K562 (cell line): ENCODE measurements at regions not wholly inside any gene's neighbourhood (a gene's known extent, or its start where the extent isn't known, plus 50 kb on each side); places are given as distances from the start of the nearest gene placed in this dataset.

Source experiments
- ATAC-seq: fragments of 200-7000 bp; cut with Tn5 transposase; 3 replicates; pipeline ENCODE4 v1.9.1; 2020; ENCODE audit warnings: moderate library complexity
- BruUV-seq: library from RNA; stranded (reverse); fragments of 400-500 nt; replicated peaks from 2 replicates; lab custom pipeline; 2021; lab: Mats Ljungman, UMichigan
- CTCF ChIA-PET: fragments of 300-600 bp; formaldehyde crosslinking; extraction: SDS; loops from one replicate; lab custom pipeline; 2021; ENCODE audit warnings: low intra/inter-chr PET ratio; lab: Yijun Ruan, JAX
- POLR2A ChIA-PET: fragments of 300-600, 350-650 bp; sonication (Branson Sonifier 250); formaldehyde crosslinking; extraction: SDS; loops from one replicate; lab custom pipeline; 2021; ENCODE audit warnings: antibody characterized with exemption, inconsistent platforms; lab: Yijun Ruan, JAX
- DNase-seq, 4 experiments: peaks; one replicate each; pipeline versions ENCODE4 v3.0.0 to v3.0.0-alpha.2; 2011 to 2018; ENCODE audit warnings: low spot score in 3 of 4, mixed read lengths in 3 of 4; ENCODE audit errors: extremely low read depth in 1 of 4
- FAIRE-seq: peaks from 2 replicates; lab custom pipeline; 2011; peaks lifted over from hg19 to GRCh38; lab: Jason Lieb, UNC
- H2AFZ ChIP-seq: 2 replicates; pipeline ENCODE4 v1.6.0; 2011; ENCODE audit warnings: low read depth, low read length, control low read depth, inconsistent platforms
- H3K27ac ChIP-seq: fragments of 200-600 bp; 3 replicates; pipeline ENCODE4 v1.8.0; 2011; ENCODE audit warnings: low read depth, mild to moderate bottlenecking, control low read depth, inconsistent platforms, low read length, moderate library complexity, mixed read lengths; ENCODE audit errors: extremely low read depth
- H3K27me3 ChIP-seq, 2 experiments: fragments of 300-600 bp in 1 of 2; 2 replicates in 1 of 2; 3 replicates in 1 of 2; pipeline versions ENCODE4 v1.6.0 to v1.8.0; 2011; ENCODE audit warnings: inconsistent platforms in 2 of 2, low read length in 2 of 2, mild to moderate bottlenecking in 1 of 2, mixed read lengths in 1 of 2, moderate library complexity in 1 of 2; ENCODE audit not compliant: control insufficient read depth in 2 of 2, insufficient read depth in 2 of 2
- H3K36me3 ChIP-seq: fragments of 300-600 bp; 3 replicates; pipeline ENCODE4 v1.8.0; 2011; ENCODE audit warnings: mild to moderate bottlenecking, low read length, inconsistent platforms; ENCODE audit not compliant: control insufficient read depth, insufficient read depth
- H3K4me1 ChIP-seq, 2 experiments: fragments of 200-600 bp in 1 of 2; replicated peaks in 1 of 2; 2 replicates in 1 of 2; 3 replicates in 1 of 2; pipeline versions ENCODE4 v1.5.1 to v1.8.0; 2011; ENCODE audit warnings: inconsistent platforms in 2 of 2, low read length in 2 of 2, mild to moderate bottlenecking in 1 of 2, mixed read lengths in 1 of 2, moderate library complexity in 1 of 2; ENCODE audit not compliant: control insufficient read depth in 2 of 2, insufficient read depth in 2 of 2
- H3K4me2 ChIP-seq: 2 replicates; pipeline ENCODE4 v1.6.1; 2011; ENCODE audit warnings: low read length, control low read depth, inconsistent platforms, mixed read lengths; ENCODE audit not compliant: insufficient read depth
- H3K4me3 ChIP-seq: fragments of 200-600 bp; sonication (generic), shearing (Covaris generic); 2 replicates; pipeline ENCODE4 v1.5.1; 2016; ENCODE audit warnings: control low read depth, inconsistent platforms
- H3K79me2 ChIP-seq: fragments of 200-600 bp; 3 replicates; pipeline ENCODE4 v1.8.0; 2011; ENCODE audit warnings: low read length, inconsistent platforms; ENCODE audit not compliant: control insufficient read depth, insufficient read depth
- H3K9ac ChIP-seq, 2 experiments: 2 replicates each; pipeline versions ENCODE4 v1.6.0 to v1.6.1; 2011; ENCODE audit warnings: low read depth in 2 of 2, low read length in 2 of 2, control low read depth in 1 of 2, inconsistent platforms in 1 of 2, mild to moderate bottlenecking in 1 of 2, mixed read lengths in 1 of 2; ENCODE audit not compliant: insufficient read depth in 1 of 2
- H3K9me1 ChIP-seq: one replicate; pipeline ENCODE4 v1.6.0; 2011; ENCODE audit warnings: inconsistent platforms, mild to moderate bottlenecking, low read length, moderate library complexity; ENCODE audit not compliant: control insufficient read depth, insufficient read depth
- H3K9me3 ChIP-seq: replicated peaks from 2 replicates; pipeline ENCODE4 v1.5.1; 2011; ENCODE audit warnings: low read depth, low read length, inconsistent platforms; ENCODE audit not compliant: control insufficient read depth, insufficient read depth
- H4K20me1 ChIP-seq: replicated peaks from 2 replicates; pipeline ENCODE4 v1.6.1; 2011; ENCODE audit warnings: low read length, inconsistent platforms, mixed read lengths; ENCODE audit not compliant: control insufficient read depth, insufficient read depth
- C11orf30 ChIP-seq: fragments of 450-650 bp; IDR thresholded peaks from 2 replicates; pipeline ENCODE4 v1.6.1; 2016; ENCODE audit warnings: low read depth, mild to moderate bottlenecking
- CEBPB ChIP-seq: fragments of 450-650 bp; IDR thresholded peaks from 2 replicates; pipeline ENCODE4 v1.6.1; 2016; ENCODE audit warnings: missing genetic modification characterization, missing compliant biosample characterization
- KLF6 ChIP-seq: fragments of 250-450 bp; sonication (Bioruptor Pico); IDR thresholded peaks from 2 replicates; pipeline ENCODE4 v1.4.0; 2020; ENCODE audit warnings: mild to moderate bottlenecking, moderate library complexity, borderline replicate concordance
- MAFG ChIP-seq: fragments of 450-650 bp; conservative IDR thresholded peaks from 2 replicates; pipeline ENCODE4 v1.6.1; 2016; ENCODE audit warnings: missing genetic modification characterization, missing compliant biosample characterization
- MEIS2 ChIP-seq: fragments of 450-650 bp; IDR thresholded peaks from 2 replicates; pipeline ENCODE4 v1.6.1; 2014; ENCODE audit warnings: mild to moderate bottlenecking; ENCODE audit not compliant: partially characterized antibody
- TGIF2 ChIP-seq: sonication (generic); formaldehyde crosslinking; IDR thresholded peaks from 2 replicates; pipeline ENCODE4 v1.8.1; 2022; ENCODE audit warnings: mild to moderate bottlenecking, missing genetic modification reagents, moderate library complexity
- ZNF23 ChIP-seq: fragments of 250-450 bp; sonication (Bioruptor Pico); IDR thresholded peaks from 2 replicates; pipeline ENCODE4 v1.4.0; 2020; ENCODE audit warnings: mild to moderate bottlenecking
- ZNF3 ChIP-seq: fragments of 250-450 bp; sonication (Bioruptor Pico); IDR thresholded peaks from 2 replicates; pipeline ENCODE4 v1.5.0; 2021; ENCODE audit warnings: mild to moderate bottlenecking, moderate library complexity
- ZNF316 ChIP-seq: fragments of 450-650 bp; IDR thresholded peaks from 2 replicates; pipeline ENCODE4 v1.6.1; 2016
- WGBS: fragments of 100-300 bp; shearing (Covaris generic); methylation state at CpG from one replicate; pipeline ENCODE4 v1.1.6; 2016; ENCODE audit warnings: low coverage, mixed read lengths; ENCODE audit not compliant: insufficient coverage; ENCODE audit errors: missing lambda C conversion rate; 5-methylcytosine and 5-hydroxymethylcytosine counted together
- in situ Hi-C: fragments of 300-500 bp; cut with MboI; formaldehyde crosslinking; loops from 4 replicates; pipeline ENCODE4 v1.15.0; 2018; ENCODE audit warnings: inconsistent platforms, mixed read lengths
- intact Hi-C: fragments of 100-400 bp; cut with micrococcal nuclease; formaldehyde crosslinking; loops from 2 replicates; pipeline ENCODE4 v1.14.2; 2022
- TF ChIP-seq, protein P1 (sequence below): fragments of 450-650 bp; IDR thresholded peaks from 2 replicates; pipeline ENCODE4 v1.6.1; 2017; ENCODE audit warnings: antibody characterized with exemption
- TF ChIP-seq, protein P2 (sequence below): fragments of 450-650 bp; conservative IDR thresholded peaks from 2 replicates; pipeline ENCODE4 v1.6.1; 2016; ENCODE audit warnings: missing genetic modification characterization, low read depth, mild to moderate bottlenecking, missing compliant biosample characterization, moderate library complexity

DNA sequence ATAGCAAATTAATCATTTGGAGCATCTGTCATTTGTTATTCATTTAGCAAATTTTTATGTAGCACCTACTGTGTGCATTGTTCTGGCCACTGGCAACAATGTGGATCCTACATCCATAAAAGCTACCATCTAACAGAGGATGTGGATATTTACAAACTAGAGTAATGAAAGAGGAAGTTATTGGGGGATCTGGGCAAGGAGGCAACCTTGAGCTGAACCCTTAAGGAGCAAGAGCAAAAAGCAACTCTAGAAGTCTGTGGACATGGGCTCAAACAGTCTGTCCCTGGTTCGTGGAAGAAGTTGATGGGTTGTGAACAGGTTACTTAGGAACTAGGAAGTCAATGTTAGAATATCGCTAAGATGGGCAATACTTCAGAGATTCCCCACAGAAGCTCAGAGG lies 259.9 kb downstream of the SYK start (continued):
- TF ChIP-seq TGIF2 (CRISPR knock-in tag) = no peak

GRCh38 chr9:91062281-91062680 lies 260.7 kb downstream of the SYK start:
- no peak overlapping the region for H2AFZ ChIP-seq
- H3K36me3 ChIP-seq = no peaks in the 10 kb centered on the region
- no peak for ATAC-seq
- no peak overlapping the region for H3K4me3 ChIP-seq
- in situ Hi-C loops (no loop called here), intact Hi-C loops (no loop called here)
- H3K4me1 ChIP-seq = no peaks in the 10 kb centered on the region; a peak in 1 of 5 replicates
- FAIRE-seq = no peak
- no peaks in the 10 kb centered on the region for H3K9me3 ChIP-seq
- H3K9ac ChIP-seq = no peak overlapping the region
- peak; percentile 13; the same call in 1 of the 2 replicates for TF ChIP-seq CEBPB (tag)
- TF ChIP-seq ZNF316 = peak; percentile 34; the same call in 1 of the 2 replicates
- TF ChIP-seq C11orf30 = peak; percentile 25; the same call in 1 of the 2 replicates
- TF ChIP-seq, protein P1, sequence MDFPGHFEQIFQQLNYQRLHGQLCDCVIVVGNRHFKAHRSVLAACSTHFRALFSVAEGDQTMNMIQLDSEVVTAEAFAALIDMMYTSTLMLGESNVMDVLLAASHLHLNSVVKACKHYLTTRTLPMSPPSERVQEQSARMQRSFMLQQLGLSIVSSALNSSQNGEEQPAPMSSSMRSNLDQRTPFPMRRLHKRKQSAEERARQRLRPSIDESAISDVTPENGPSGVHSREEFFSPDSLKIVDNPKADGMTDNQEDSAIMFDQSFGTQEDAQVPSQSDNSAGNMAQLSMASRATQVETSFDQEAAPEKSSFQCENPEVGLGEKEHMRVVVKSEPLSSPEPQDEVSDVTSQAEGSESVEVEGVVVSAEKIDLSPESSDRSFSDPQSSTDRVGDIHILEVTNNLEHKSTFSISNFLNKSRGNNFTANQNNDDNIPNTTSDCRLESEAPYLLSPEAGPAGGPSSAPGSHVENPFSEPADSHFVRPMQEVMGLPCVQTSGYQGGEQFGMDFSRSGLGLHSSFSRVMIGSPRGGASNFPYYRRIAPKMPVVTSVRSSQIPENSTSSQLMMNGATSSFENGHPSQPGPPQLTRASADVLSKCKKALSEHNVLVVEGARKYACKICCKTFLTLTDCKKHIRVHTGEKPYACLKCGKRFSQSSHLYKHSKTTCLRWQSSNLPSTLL = no peak
- TF ChIP-seq MEIS2 = no peak
- TF ChIP-seq, protein P2, sequence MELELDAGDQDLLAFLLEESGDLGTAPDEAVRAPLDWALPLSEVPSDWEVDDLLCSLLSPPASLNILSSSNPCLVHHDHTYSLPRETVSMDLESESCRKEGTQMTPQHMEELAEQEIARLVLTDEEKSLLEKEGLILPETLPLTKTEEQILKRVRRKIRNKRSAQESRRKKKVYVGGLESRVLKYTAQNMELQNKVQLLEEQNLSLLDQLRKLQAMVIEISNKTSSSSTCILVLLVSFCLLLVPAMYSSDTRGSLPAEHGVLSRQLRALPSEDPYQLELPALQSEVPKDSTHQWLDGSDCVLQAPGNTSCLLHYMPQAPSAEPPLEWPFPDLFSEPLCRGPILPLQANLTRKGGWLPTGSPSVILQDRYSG (tag) = no peak
- TF ChIP-seq MAFG (tag) = peak; percentile 48
- TF ChIP-seq ZNF23 (CRISPR knock-in tag) = no peak
- TF ChIP-seq ZNF3 (CRISPR knock-in tag) = no peak
- no peak for TF ChIP-seq KLF6 (CRISPR knock-in tag)
- no peak overlapping the region for H3K4me2 ChIP-seq
- WGBS = 0% methylated on average over 2 of the region's 2 CpGs
- DNase-seq = no peak
- no peak overlapping the region for H3K27ac ChIP-seq
- ChIA-PET CTCF (no interaction called here), POLR2A (no interaction called here)
- H3K27me3 ChIP-seq = peaks cover 8 to 32% of the 10 kb centered on the region in 2 experiments; a peak in 4 of 5 replicates
- no TSS peak for BruUV-seq
- no peaks in the 10 kb centered on the region for H3K9me1 ChIP-seq
- no peaks in the 10 kb centered on the region for H3K79me2 ChIP-seq
- no peaks in the 10 kb centered on the region for H4K20me1 ChIP-seq
